CD4-positive, alpha-beta T cell treated with Interleukin-10 for 1 hour (primary cell): ENCODE measurements at regions not wholly inside any gene's neighbourhood (a gene's known extent, or its start where the extent isn't known, plus 50 kb on each side); places are given as distances from the start of the nearest gene placed in this dataset.

ENCODE experiments used
- DNase-seq: peaks from one replicate; pipeline ENCODE4 v3.0.0-alpha.2; 2020

DNA sequence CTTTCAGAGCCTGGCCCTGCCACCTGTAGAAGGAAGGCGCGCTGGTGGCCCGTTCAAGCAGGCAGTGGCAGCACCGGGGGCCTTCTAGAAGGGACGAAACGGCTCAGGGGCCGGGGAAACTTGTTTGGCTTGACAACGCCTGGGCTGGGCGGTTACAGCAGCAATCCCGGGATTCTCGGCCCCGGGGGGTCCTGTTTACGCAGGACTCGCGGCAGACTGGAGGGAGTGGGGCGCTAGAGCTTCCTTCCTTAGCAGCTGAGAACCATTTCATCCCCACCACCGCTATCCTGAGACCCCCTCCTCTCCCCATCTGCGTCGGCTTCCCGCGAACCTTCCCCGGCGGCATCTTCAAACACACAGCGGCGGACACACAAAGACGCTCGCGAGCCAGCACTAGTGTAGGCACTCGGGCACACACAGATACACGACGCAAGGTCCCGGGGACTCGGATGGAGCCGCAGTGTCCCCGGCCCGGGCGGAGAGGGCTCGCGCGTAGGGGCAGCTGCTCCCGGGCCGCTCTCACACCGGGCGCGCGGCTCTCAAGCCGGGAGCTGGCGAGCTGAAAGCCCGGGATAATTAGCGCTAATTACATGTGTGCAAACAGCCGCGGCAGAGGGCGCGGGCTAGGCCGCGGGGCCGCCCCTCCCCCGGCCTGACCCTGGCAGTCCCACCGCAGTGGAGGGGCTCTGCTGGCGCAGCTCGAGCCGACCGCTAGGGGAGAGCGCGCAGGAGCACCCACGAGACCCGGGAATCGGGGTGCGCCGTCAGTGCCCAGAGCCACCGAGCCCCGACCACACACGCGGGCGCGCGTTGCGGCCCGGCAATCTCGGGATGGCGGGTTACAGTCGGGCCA, 271.4 kb downstream of the FOXD2 start:
- DNase-seq = peak; percentile 2

DNA sequence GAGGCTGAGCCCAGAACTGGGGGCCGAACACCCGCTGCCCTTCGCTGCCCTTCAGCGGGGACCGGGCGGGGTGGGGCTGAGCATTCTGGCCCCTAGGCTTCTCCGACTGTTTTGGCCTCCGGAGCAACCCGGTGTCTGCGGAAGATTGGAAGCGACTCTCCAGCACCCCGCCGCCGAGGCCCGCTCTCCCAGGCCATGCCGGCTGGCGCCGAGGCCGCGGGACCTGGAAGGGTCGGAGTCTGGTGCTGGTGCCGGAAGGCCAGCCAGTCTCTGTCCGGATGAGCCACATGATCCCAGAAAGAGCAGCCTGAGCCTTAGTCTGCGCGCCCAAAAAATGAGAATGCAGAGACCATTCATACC, 272.0 kb downstream of the FOXD2 start:
- DNase-seq = no peak

DNA sequence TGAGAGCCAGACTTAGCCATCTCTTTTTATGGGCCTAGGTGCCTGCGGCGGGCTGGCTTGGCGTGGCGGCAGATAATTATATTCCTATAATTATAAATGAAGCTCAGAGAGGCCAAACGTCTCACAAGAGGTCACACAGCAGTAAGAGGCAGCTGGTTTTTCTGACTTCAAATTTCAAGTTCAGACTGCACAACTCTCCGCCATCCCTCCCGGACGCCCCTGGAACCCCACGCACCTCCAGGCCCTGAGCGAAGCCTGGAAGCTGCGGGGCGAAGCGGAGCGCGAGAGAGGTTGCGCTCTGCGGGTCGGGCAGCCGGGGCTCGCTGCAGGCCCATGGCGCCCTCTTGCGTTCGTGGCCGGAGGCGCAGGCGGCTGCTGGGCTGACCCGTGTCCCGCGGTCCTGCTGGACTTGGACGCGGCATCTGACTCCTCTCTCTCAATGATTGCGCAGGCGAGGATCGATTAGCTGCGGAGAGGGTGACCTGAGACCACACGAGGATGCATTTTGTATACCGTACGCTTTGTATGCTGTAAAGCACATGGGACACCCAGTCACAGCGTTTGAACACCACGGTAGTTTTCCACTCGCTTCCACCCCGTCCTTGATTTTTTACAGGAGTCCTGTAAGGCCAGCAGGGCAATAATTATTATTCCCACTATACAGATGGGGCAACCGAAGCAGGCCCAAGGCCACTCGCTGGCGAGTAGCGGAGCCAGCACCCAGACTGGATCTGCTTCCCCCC, 272.7 kb downstream of the FOXD2 start:
- DNase-seq = peak; percentile 60
